NCI-H524 (cell line): ENCODE measurements at regions not wholly inside any gene's neighbourhood (a gene's known extent, or its start where the extent isn't known, plus 50 kb on each side); places are given as distances from the start of the nearest gene placed in this dataset.

ENCODE experiments used
- DNase-seq, 2 experiments: peaks; one replicate each; lab custom pipeline; 2025; lab: John Stamatoyannopoulos, UW

- DNase-seq = no peak
Observed at GRCh38 chr1:30360281-30360680, 363.1 kb downstream of the MATN1 start.

GRCh38 chr1:30359539-30360220 is 363.7 kb downstream of the MATN1 start:
- DNase-seq = no peak

- DNase-seq = no peak
Observed at GRCh38 chr1:30358500-30358899, 364.9 kb downstream of the MATN1 start.

- no peak for DNase-seq
Observed at GRCh38 chr1:30356839-30357238, 366.5 kb downstream of the MATN1 start.

GRCh38 chr1:30354410-30354809 is 369.0 kb downstream of the MATN1 start:
- no peak for DNase-seq

- peak in 1 of 2 experiments; percentile 30 for DNase-seq
Observed at GRCh38 chr1:30353637-30354036, 369.7 kb downstream of the MATN1 start.

GRCh38 chr1:30348147-30348546 is 375.2 kb downstream of the MATN1 start:
- DNase-seq = no peak

- peak in 1 of 2 experiments; percentile 39 for DNase-seq
Observed at GRCh38 chr1:30345491-30346130, 377.8 kb downstream of the MATN1 start.

GRCh38 chr1:30343562-30343961 is 379.8 kb downstream of the MATN1 start:
- DNase-seq = no peak

GRCh38 chr1:30342535-30343141 is 380.7 kb downstream of the MATN1 start:
- DNase-seq = no peak

GRCh38 chr1:30340934-30341333 is 382.5 kb downstream of the MATN1 start:
- no peak for DNase-seq

GRCh38 chr1:30339866-30340265 is 383.5 kb downstream of the MATN1 start:
- no peak for DNase-seq

GRCh38 chr1:30338765-30339164 is 384.6 kb downstream of the MATN1 start:
- no peak for DNase-seq

- DNase-seq = peak in 1 of 2 experiments; percentile 30
Observed at GRCh38 chr1:30337324-30337620, 386.1 kb downstream of the MATN1 start.

- no peak for DNase-seq
Observed at GRCh38 chr1:30336550-30337323, 386.6 kb downstream of the MATN1 start.

GRCh38 chr1:30335997-30336390 is 387.4 kb downstream of the MATN1 start:
- DNase-seq = no peak

GRCh38 chr1:30335389-30335996 is 387.9 kb downstream of the MATN1 start:
- no peak for DNase-seq

GRCh38 chr1:30334767-30335166 is 388.6 kb downstream of the MATN1 start:
- DNase-seq = no peak

- DNase-seq = no peak
Observed at GRCh38 chr1:30332116-30333094, 391.0 kb downstream of the MATN1 start.

GRCh38 chr1:30331415-30332065 is 391.8 kb downstream of the MATN1 start:
- no peak for DNase-seq

- DNase-seq = no peak
Observed at GRCh38 chr1:30330644-30331043, 392.7 kb downstream of the MATN1 start.
